Thyroid gland (tissue), 4 donors: ENCODE measurements at regions not wholly inside any gene's neighbourhood (a gene's known extent, or its start where the extent isn't known, plus 50 kb on each side); places are given as distances from the start of the nearest gene placed in this dataset.

Source experiments
- POLR2A ChIP-seq, 2 donors: fragments of 450-650 bp; IDR thresholded peaks; one replicate each; pipeline ENCODE4 v1.6.1; 2017; ENCODE audit warnings: antibody characterized with exemption in 2 of 2, mild to moderate bottlenecking in 2 of 2, moderate library complexity in 1 of 2
- TF ChIP-seq, protein P1 (sequence below), 6 experiments: fragments of 200-600 bp in 3 of 6; fragments of 450-650 bp in 3 of 6; sonication (generic) in 3 of 6; IDR thresholded peaks; one replicate each; pipeline ENCODE4 v1.5.1; 2016 to 2019; ENCODE audit warnings: antibody characterized with exemption in 6 of 6, mild to moderate bottlenecking in 2 of 6, inconsistent platforms in 1 of 6, moderate library complexity in 1 of 6

- TF ChIP-seq POLR2A (IDR thresholded peaks at IDR 0.05), result no peak
- TF ChIP-seq, protein P1, sequence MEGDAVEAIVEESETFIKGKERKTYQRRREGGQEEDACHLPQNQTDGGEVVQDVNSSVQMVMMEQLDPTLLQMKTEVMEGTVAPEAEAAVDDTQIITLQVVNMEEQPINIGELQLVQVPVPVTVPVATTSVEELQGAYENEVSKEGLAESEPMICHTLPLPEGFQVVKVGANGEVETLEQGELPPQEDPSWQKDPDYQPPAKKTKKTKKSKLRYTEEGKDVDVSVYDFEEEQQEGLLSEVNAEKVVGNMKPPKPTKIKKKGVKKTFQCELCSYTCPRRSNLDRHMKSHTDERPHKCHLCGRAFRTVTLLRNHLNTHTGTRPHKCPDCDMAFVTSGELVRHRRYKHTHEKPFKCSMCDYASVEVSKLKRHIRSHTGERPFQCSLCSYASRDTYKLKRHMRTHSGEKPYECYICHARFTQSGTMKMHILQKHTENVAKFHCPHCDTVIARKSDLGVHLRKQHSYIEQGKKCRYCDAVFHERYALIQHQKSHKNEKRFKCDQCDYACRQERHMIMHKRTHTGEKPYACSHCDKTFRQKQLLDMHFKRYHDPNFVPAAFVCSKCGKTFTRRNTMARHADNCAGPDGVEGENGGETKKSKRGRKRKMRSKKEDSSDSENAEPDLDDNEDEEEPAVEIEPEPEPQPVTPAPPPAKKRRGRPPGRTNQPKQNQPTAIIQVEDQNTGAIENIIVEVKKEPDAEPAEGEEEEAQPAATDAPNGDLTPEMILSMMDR (IDR thresholded peaks at IDR 0.05), result no peak
Measured at GRCh38 chr13:80262051-80262695, 78.8 kb downstream of the SPRY2 start.
